Hepatocyte (in vitro differentiated cells): ENCODE measurements at regions not wholly inside any gene's neighbourhood (a gene's known extent, or its start where the extent isn't known, plus 50 kb on each side); places are given as distances from the start of the nearest gene placed in this dataset.

Experiments
- DNase-seq: peaks from one replicate; pipeline ENCODE4 v3.0.0-alpha.2; 2016; ENCODE audit warnings: low spot score
- H2AFZ ChIP-seq: fragments of 200-600 bp; sonication (generic); 2 replicates; pipeline ENCODE4 v1.6.0; 2016; ENCODE audit warnings: antibody characterized with exemption, mild to moderate bottlenecking
- H3K27ac ChIP-seq: fragments of 200-600 bp; sonication (generic); 2 replicates; pipeline ENCODE4 v1.5.1; 2016; ENCODE audit warnings: mild to moderate bottlenecking
- H3K27me3 ChIP-seq: fragments of 200-600 bp; sonication (generic); 2 replicates; pipeline ENCODE4 v1.6.1; 2016
- H3K36me3 ChIP-seq: fragments of 200-600 bp; sonication (generic); replicated peaks from 2 replicates; pipeline ENCODE4 v1.5.1; 2016; ENCODE audit warnings: low read depth; ENCODE audit not compliant: insufficient read depth
- H3K4me1 ChIP-seq: fragments of 200-600 bp; sonication (generic); 2 replicates; pipeline ENCODE4 v1.5.1; 2016; ENCODE audit warnings: mild to moderate bottlenecking, moderate library complexity; ENCODE audit not compliant: insufficient read depth
- H3K4me2 ChIP-seq: fragments of 200-600 bp; sonication (generic); 2 replicates; pipeline ENCODE4 v1.6.0; 2016
- H3K4me3 ChIP-seq: fragments of 200-600 bp; sonication (generic); 2 replicates; pipeline ENCODE4 v1.5.1; 2016; ENCODE audit warnings: mild to moderate bottlenecking
- H3K79me2 ChIP-seq: fragments of 200-600 bp; sonication (generic); 2 replicates; pipeline ENCODE4 v1.6.0; 2017; ENCODE audit warnings: mild to moderate bottlenecking
- H3K9me2 ChIP-seq: fragments of 200-600 bp; sonication (generic); replicated peaks from 2 replicates; pipeline ENCODE4 v1.6.0; 2017; ENCODE audit warnings: mild to moderate bottlenecking; ENCODE audit not compliant: insufficient read depth
- H3K9me3 ChIP-seq: fragments of 200-600 bp; sonication (generic); 2 replicates; pipeline ENCODE4 v1.5.1; 2016; ENCODE audit warnings: low read depth, mild to moderate bottlenecking
- H4K20me1 ChIP-seq: fragments of 200-600 bp; sonication (generic); 2 replicates; pipeline ENCODE4 v1.6.0; 2016; ENCODE audit warnings: mild to moderate bottlenecking; ENCODE audit not compliant: insufficient read depth, poor library complexity, severe bottlenecking
- CTCF ChIP-seq: fragments of 200-600 bp; sonication (generic); IDR thresholded peaks from 2 replicates; pipeline ENCODE4 v1.5.1; 2016; ENCODE audit warnings: antibody characterized with exemption, mild to moderate bottlenecking; ENCODE audit not compliant: poor library complexity
- EZH2 ChIP-seq: fragments of 200-600 bp; sonication (generic); IDR thresholded peaks from 2 replicates; pipeline ENCODE4 v1.6.1; 2016; ENCODE audit warnings: antibody characterized with exemption, mild to moderate bottlenecking, borderline replicate concordance
- EZH2phosphoT487 ChIP-seq: fragments of 200-600 bp; sonication (generic); IDR thresholded peaks from one replicate; pipeline ENCODE4 v1.6.1; 2018; ENCODE audit warnings: antibody characterized with exemption, mild to moderate bottlenecking, low read depth, moderate library complexity; ENCODE audit not compliant: unreplicated experiment, severe bottlenecking
- WGBS: methylation state at CpG from one replicate; pipeline ENCODE4 v1.1.6; 2016; ENCODE audit warnings: low lambda C conversion rate; ENCODE audit errors: missing lambda C conversion rate; 5-methylcytosine and 5-hydroxymethylcytosine counted together

- Histone ChIP-seq H3K4me2 (no peak overlapping the region), H3K27ac (no peak overlapping the region), H4K20me1 (no peaks in the 10 kb centered on the region), H3K79me2 (no peaks in the 10 kb centered on the region), H3K4me1 (no peaks in the 10 kb centered on the region), H3K4me3 (no peak overlapping the region), H3K9me2 (no peaks in the 10 kb centered on the region), H3K9me3 (no peaks in the 10 kb centered on the region), H2AFZ (no peak overlapping the region), H3K27me3 (no peaks in the 10 kb centered on the region), H3K36me3 (no peaks in the 10 kb centered on the region)
- no peak for TF ChIP-seq EZH2
- 93% methylated on average over 2 of the region's 2 CpGs for WGBS
- DNase-seq = no peak
Measured at GRCh38 chr3:118772036-118772435, 262.6 kb downstream of the IGSF11 start.

GRCh38 chr3:118772547-118773011 lies 262.1 kb downstream of the IGSF11 start:
- Histone ChIP-seq H3K4me3 (no peak overlapping the region), H3K27me3 (no peaks in the 10 kb centered on the region), H3K4me1 (no peaks in the 10 kb centered on the region), H3K79me2 (no peaks in the 10 kb centered on the region), H3K4me2 (no peak overlapping the region), H3K9me2 (no peaks in the 10 kb centered on the region), H3K36me3 (no peaks in the 10 kb centered on the region), H3K27ac (no peak overlapping the region), H2AFZ (no peak overlapping the region), H3K9me3 (no peaks in the 10 kb centered on the region), H4K20me1 (no peaks in the 10 kb centered on the region)
- peak; percentile 41 for DNase-seq
- TF ChIP-seq EZH2 (no peak), EZH2phosphoT487 (no peak), CTCF (no peak)

GRCh38 chr3:118775021-118775420 lies 259.6 kb downstream of the IGSF11 start:
- no peak overlapping the region for H3K4me3 ChIP-seq
- no peak for TF ChIP-seq EZH2
- no peak for TF ChIP-seq EZH2phosphoT487
- no peak for TF ChIP-seq CTCF
- H3K4me2 ChIP-seq = no peak overlapping the region
- no peaks in the 10 kb centered on the region for H3K27me3 ChIP-seq
- H3K4me1 ChIP-seq = no peaks in the 10 kb centered on the region
- no peaks in the 10 kb centered on the region for H3K36me3 ChIP-seq
- no peak overlapping the region for H3K27ac ChIP-seq
- H2AFZ ChIP-seq = no peak overlapping the region
- DNase-seq = no peak
- no peaks in the 10 kb centered on the region for H4K20me1 ChIP-seq
- no peaks in the 10 kb centered on the region for H3K9me2 ChIP-seq
- no peaks in the 10 kb centered on the region for H3K9me3 ChIP-seq
- H3K79me2 ChIP-seq = no peaks in the 10 kb centered on the region

GRCh38 chr3:118778201-118778600 lies 256.4 kb downstream of the IGSF11 start:
- no peak overlapping the region for H3K4me3 ChIP-seq
- TF ChIP-seq EZH2 (no peak), CTCF (no peak), EZH2phosphoT487 (no peak)
- H4K20me1 ChIP-seq = no peaks in the 10 kb centered on the region
- H3K79me2 ChIP-seq = no peaks in the 10 kb centered on the region
- no peaks in the 10 kb centered on the region for H3K9me2 ChIP-seq
- no peak for DNase-seq
- H3K4me1 ChIP-seq = no peaks in the 10 kb centered on the region
- H3K27me3 ChIP-seq = no peaks in the 10 kb centered on the region
- 76% methylated on average over 4 of the region's 4 CpGs for WGBS
- no peaks in the 10 kb centered on the region for H3K36me3 ChIP-seq
- no peak overlapping the region for H2AFZ ChIP-seq
- no peak overlapping the region for H3K27ac ChIP-seq
- H3K4me2 ChIP-seq = no peak overlapping the region
- no peaks in the 10 kb centered on the region for H3K9me3 ChIP-seq
